Peyer's patch (tissue), 4 donors: ENCODE measurements at regions not wholly inside any gene's neighbourhood (a gene's known extent, or its start where the extent isn't known, plus 50 kb on each side); places are given as distances from the start of the nearest gene placed in this dataset.
"Not testable (repeated sequence)": the region's sequence is repeated elsewhere in the genome, so short reads cannot be mapped to it uniquely, and the experiment has no call there.

ENCODE experiments used
- DNase-seq, 3 donors: peaks; one replicate each; pipeline ENCODE4 v3.0.0-alpha.2; 2017 to 2019
- H3K27ac ChIP-seq, 4 donors: fragments of 200-600 bp; sonication (generic); one replicate each; pipeline ENCODE4 v1.5.1; 2016 to 2019
- H3K27me3 ChIP-seq, 2 donors: fragments of 200-600 bp; sonication (generic); one replicate each; pipeline ENCODE4 v1.5.1; 2019
- H3K36me3 ChIP-seq, 3 donors: fragments of 200-600 bp; sonication (generic); one replicate each; pipeline ENCODE4 v1.5.1; 2016 to 2019
- H3K4me1 ChIP-seq, 4 donors: fragments of 200-600 bp; sonication (generic); one replicate each; pipeline ENCODE4 v1.5.1; 2016 to 2019
- H3K4me3 ChIP-seq, 4 donors: fragments of 200-600 bp; sonication (generic); 1 replicate in 3 of 4; 2 replicates in 1 of 4; pipeline ENCODE4 v1.5.1; 2016 to 2019; ENCODE audit warnings: mild to moderate bottlenecking in 1 of 4
- H3K9me3 ChIP-seq, 4 donors: fragments of 200-600 bp; sonication (generic); one replicate each; pipeline ENCODE4 v1.5.1; 2016 to 2019; ENCODE audit warnings: mild to moderate bottlenecking in 1 of 4
- CTCF ChIP-seq, 6 experiments: fragments of 450-650 bp in 4 of 6; fragments of 200-600 bp in 2 of 6; sonication (generic) in 1 of 6; IDR thresholded peaks; one replicate each; pipeline ENCODE4 v1.5.1; 2017 to 2019; ENCODE audit warnings: antibody characterized with exemption in 6 of 6, mild to moderate bottlenecking in 3 of 6, moderate library complexity in 1 of 6
- POLR2A ChIP-seq, 2 donors: fragments of 450-650 bp; IDR thresholded peaks; one replicate each; pipeline ENCODE4 v1.5.1; 2017; ENCODE audit warnings: antibody characterized with exemption in 2 of 2, mild to moderate bottlenecking in 2 of 2, moderate library complexity in 2 of 2

- no peaks in the 10 kb centered on the region for H3K27me3 ChIP-seq
- peak; percentile 72 to 95 (median 86) for TF ChIP-seq CTCF (IDR thresholded peaks at IDR 0.05)
- TF ChIP-seq POLR2A (IDR thresholded peaks at IDR 0.05), result no peak
- H3K9me3 ChIP-seq, result no peaks in the 10 kb centered on the region
- no peaks in the 10 kb centered on the region for H3K4me1 ChIP-seq
- no peak overlapping the region for H3K4me3 ChIP-seq
- no peaks in the 10 kb centered on the region for H3K36me3 ChIP-seq
- H3K27ac ChIP-seq, result no peak overlapping the region
- DNase-seq, result no peak
These were observed 66.4 kb upstream of the BTG3 start for GRCh38 chr21:17679002-17679600.

GRCh38 chr21:17676930-17677329, 64.2 kb upstream of the BTG3 start:
- H3K36me3 ChIP-seq, DNase-seq, H3K4me1 ChIP-seq, H3K27me3 ChIP-seq, H3K4me3 ChIP-seq, H3K27ac ChIP-seq, H3K9me3 ChIP-seq: not testable (repeated sequence)

- no peaks in the 10 kb centered on the region for H3K36me3 ChIP-seq
- no peak for DNase-seq
- no peak overlapping the region for H3K27ac ChIP-seq
- H3K4me3 ChIP-seq, result no peak overlapping the region
- H3K9me3 ChIP-seq, result no peaks in the 10 kb centered on the region
- no peak for TF ChIP-seq POLR2A (IDR thresholded peaks at IDR 0.05)
- no peak for TF ChIP-seq CTCF (IDR thresholded peaks at IDR 0.05)
- no peaks in the 10 kb centered on the region for H3K4me1 ChIP-seq
- no peaks in the 10 kb centered on the region for H3K27me3 ChIP-seq
These were observed 61.4 kb upstream of the BTG3 start for GRCh38 chr21:17674106-17674505.

- no peaks in the 10 kb centered on the region for H3K36me3 ChIP-seq
- H3K9me3 ChIP-seq, result no peaks in the 10 kb centered on the region
- no peak for TF ChIP-seq POLR2A (IDR thresholded peaks at IDR 0.05)
- no peak for TF ChIP-seq CTCF (IDR thresholded peaks at IDR 0.05)
- no peak for DNase-seq
- no peaks in the 10 kb centered on the region for H3K4me1 ChIP-seq
- no peak overlapping the region for H3K4me3 ChIP-seq
- H3K27me3 ChIP-seq, result no peaks in the 10 kb centered on the region
- H3K27ac ChIP-seq, result no peak overlapping the region
These were observed 60.7 kb upstream of the BTG3 start for GRCh38 chr21:17673261-17674020.

- no peak for DNase-seq
- no peaks in the 10 kb centered on the region for H3K27me3 ChIP-seq
- no peak for TF ChIP-seq POLR2A (IDR thresholded peaks at IDR 0.05)
- no peak for TF ChIP-seq CTCF (IDR thresholded peaks at IDR 0.05)
These were observed 59.0 kb upstream of the BTG3 start for GRCh38 chr21:17671733-17672132.

GRCh38 chr21:17668479-17669140, 55.9 kb upstream of the BTG3 start:
- H3K4me3 ChIP-seq, result no peak overlapping the region
- TF ChIP-seq POLR2A (IDR thresholded peaks at IDR 0.05) (no peak), CTCF (IDR thresholded peaks at IDR 0.05) (no peak)
- H3K9me3 ChIP-seq, result no peaks in the 10 kb centered on the region
- no peaks in the 10 kb centered on the region for H3K4me1 ChIP-seq
- no peak for DNase-seq
- H3K27me3 ChIP-seq, result no peaks in the 10 kb centered on the region
- H3K36me3 ChIP-seq, result no peaks in the 10 kb centered on the region
- H3K27ac ChIP-seq, result no peak overlapping the region

More at GRCh38 chr21:17671733-17672132, 59.0 kb upstream of the BTG3 start:
- H3K9me3 ChIP-seq, result no peaks in the 10 kb centered on the region
- no peaks in the 10 kb centered on the region for H3K36me3 ChIP-seq
- no peak overlapping the region for H3K27ac ChIP-seq
- H3K4me3 ChIP-seq, result no peak overlapping the region
- no peaks in the 10 kb centered on the region for H3K4me1 ChIP-seq
